Prostate gland (tissue), 2 donors: ENCODE measurements at regions not wholly inside any gene's neighbourhood (a gene's known extent, or its start where the extent isn't known, plus 50 kb on each side); places are given as distances from the start of the nearest gene placed in this dataset.

Experiments
- DNase-seq: peaks from one replicate; pipeline ENCODE4 v3.0.0-alpha.2; 2019; ENCODE audit warnings: low spot score
- H3K27ac ChIP-seq, 2 donors: fragments of 200-600 bp; sonication (generic); 2 replicates each; pipeline ENCODE4 v1.5.1; 2017 to 2019
- H3K27me3 ChIP-seq: fragments of 200-600 bp; sonication (generic); replicated peaks from 2 replicates; pipeline ENCODE4 v1.5.1; 2019; ENCODE audit not compliant: insufficient read depth
- H3K36me3 ChIP-seq, 2 donors: fragments of 200-600 bp; sonication (generic); 1 replicate in 1 of 2; 2 replicates in 1 of 2; pipeline versions ENCODE4 v1.5.1 to v1.8.1; 2017 to 2019
- H3K4me1 ChIP-seq: fragments of 200-600 bp; sonication (generic); replicated peaks from 2 replicates; pipeline ENCODE4 v1.5.1; 2019
- H3K4me3 ChIP-seq, 2 donors: fragments of 200-600 bp; sonication (generic); 2 replicates each; pipeline ENCODE4 v1.5.1; 2017 to 2019
- H3K9me3 ChIP-seq: fragments of 200-600 bp; sonication (generic); 2 replicates; pipeline ENCODE4 v1.5.1; 2017
- POLR2A ChIP-seq: fragments of 450-650 bp; IDR thresholded peaks from one replicate; pipeline ENCODE4 v1.6.1; 2016; ENCODE audit warnings: antibody characterized with exemption, mild to moderate bottlenecking
- POLR2AphosphoS5 ChIP-seq: sonication (generic); formaldehyde crosslinking; IDR thresholded peaks from one replicate; pipeline ENCODE4 v1.6.1; 2017; ENCODE audit warnings: antibody characterized with exemption
- WGBS: methylation state at CpG from one replicate; pipeline ENCODE4 v1.1.5; 2018; 5-methylcytosine and 5-hydroxymethylcytosine counted together
- intact Hi-C: fragments of 100-400 bp; cut with DNase I; formaldehyde crosslinking; loops from one replicate; pipeline ENCODE4 v1.14.2; 2022
- TF ChIP-seq, protein P1 (sequence below), 4 experiments: fragments of 200-600 bp in 2 of 4; fragments of 450-650 bp in 2 of 4; sonication (generic) in 2 of 4; IDR thresholded peaks; 1 replicate in 3 of 4; 2 replicates in 1 of 4; pipeline ENCODE4 v1.5.1; 2016 to 2019; ENCODE audit warnings: antibody characterized with exemption in 4 of 4, mild to moderate bottlenecking in 2 of 4, moderate library complexity in 2 of 4

DNA sequence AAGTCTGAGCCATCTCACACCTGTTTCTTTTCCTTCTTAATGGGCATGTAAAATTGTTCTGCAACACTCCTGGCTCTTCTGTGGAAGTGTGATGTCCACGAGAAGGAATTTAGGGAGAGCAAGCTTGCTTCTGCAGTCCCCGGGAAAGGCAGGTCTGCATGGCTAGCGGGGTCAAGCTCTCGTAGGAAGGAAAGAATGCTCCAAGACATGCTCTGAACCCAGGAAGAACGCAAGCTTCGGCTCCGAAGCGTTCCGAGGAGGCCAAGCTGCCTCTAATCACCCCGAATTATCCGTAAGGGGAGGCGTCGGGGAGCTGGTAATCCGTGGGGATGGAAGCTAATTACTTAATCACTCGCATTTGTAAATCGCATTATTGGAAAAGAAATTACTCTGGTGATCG, 177.7 kb downstream of the CRLF2 start:
- no peaks in the 10 kb centered on the region for H3K27me3 ChIP-seq
- intact Hi-C loops, result no loop called here
- no peak overlapping the region for H3K4me3 ChIP-seq
- DNase-seq, result no peak
- H3K9me3 ChIP-seq, result no peaks in the 10 kb centered on the region
- no peak overlapping the region for H3K27ac ChIP-seq
- WGBS, result 50% methylated on average over 17 of the region's 17 CpGs
- TF ChIP-seq, protein P1, sequence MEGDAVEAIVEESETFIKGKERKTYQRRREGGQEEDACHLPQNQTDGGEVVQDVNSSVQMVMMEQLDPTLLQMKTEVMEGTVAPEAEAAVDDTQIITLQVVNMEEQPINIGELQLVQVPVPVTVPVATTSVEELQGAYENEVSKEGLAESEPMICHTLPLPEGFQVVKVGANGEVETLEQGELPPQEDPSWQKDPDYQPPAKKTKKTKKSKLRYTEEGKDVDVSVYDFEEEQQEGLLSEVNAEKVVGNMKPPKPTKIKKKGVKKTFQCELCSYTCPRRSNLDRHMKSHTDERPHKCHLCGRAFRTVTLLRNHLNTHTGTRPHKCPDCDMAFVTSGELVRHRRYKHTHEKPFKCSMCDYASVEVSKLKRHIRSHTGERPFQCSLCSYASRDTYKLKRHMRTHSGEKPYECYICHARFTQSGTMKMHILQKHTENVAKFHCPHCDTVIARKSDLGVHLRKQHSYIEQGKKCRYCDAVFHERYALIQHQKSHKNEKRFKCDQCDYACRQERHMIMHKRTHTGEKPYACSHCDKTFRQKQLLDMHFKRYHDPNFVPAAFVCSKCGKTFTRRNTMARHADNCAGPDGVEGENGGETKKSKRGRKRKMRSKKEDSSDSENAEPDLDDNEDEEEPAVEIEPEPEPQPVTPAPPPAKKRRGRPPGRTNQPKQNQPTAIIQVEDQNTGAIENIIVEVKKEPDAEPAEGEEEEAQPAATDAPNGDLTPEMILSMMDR (IDR thresholded peaks at IDR 0.05), result no peak
- TF ChIP-seq POLR2AphosphoS5 (no peak), POLR2A (no peak)
- no peaks in the 10 kb centered on the region for H3K4me1 ChIP-seq
- H3K36me3 ChIP-seq, result no peaks in the 10 kb centered on the region

DNA sequence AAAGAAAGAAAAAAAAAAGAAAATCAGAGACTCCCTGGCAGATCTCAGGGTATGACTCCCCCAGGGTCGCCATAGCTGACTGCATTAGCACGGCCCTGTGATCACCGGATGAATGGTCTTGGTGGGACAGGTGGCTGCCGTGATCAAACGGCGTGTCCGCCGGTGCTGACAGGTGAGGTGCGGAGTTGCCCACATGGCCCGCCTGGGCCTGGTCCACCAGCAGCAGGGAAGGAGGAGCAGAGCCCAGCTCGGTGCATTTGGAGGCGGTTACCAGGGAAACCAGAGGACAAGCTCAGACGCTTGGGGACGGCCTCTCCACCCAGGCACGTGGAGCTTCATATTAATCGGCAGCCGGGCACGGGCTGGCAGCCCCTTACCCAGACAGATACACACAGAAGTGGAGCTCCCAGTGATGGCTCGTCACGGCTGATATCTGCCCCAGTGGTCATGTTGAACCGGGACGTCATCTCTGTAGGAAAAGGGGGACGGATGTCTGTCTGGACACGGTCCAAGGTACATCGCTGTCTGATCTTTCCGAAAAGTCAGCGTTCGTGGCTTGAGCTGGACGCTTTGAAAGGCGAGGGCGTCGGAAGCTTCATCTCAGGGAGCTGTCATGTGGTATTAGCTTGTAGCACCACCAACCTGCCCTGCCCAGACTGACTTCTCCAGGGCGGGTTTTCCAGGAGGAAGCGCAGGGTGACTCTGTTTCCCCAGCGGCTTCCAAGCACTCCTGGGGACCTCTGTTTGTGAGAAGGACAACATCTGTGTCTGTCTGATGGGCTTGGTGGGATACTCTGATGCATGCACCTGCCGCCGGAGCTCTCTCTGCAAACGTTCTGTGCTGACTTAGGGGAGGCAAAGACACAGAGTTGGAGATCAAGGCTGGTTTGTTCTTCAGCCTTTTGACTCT, 180.7 kb downstream of the CRLF2 start:
- Histone ChIP-seq H3K27ac (no peak overlapping the region), H3K4me1 (no peaks in the 10 kb centered on the region), H3K9me3 (no peaks in the 10 kb centered on the region), H3K36me3 (no peaks in the 10 kb centered on the region), H3K4me3 (no peak overlapping the region), H3K27me3 (no peaks in the 10 kb centered on the region)
- intact Hi-C loops, result no loop called here
- DNase-seq, result no peak
- WGBS, result 77% methylated on average over 38 of the region's 38 CpGs
- TF ChIP-seq POLR2AphosphoS5 (no peak), POLR2A (no peak)
- TF ChIP-seq, protein P1 (IDR thresholded peaks at IDR 0.05), result no peak

DNA sequence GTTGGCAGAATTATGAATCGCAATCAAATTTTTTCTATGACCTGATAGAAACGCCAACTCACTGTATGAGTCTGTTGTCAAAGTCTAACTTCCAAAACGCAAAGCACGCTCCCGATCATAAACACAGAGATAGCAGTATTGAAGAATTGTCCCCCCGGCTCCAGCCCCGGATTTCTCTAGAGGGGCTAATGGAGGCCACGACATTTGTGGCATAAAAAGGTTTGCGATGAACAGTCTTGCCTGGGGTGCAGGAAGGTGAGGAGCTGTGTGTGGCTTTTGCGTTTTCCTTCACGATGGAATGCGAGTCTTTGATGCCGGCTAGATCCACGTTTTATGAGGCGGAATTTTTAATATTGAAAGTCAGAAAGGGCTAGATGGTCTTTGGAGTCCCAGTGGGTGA, 183.0 kb downstream of the CRLF2 start:
- H3K4me3 ChIP-seq, result no peak overlapping the region
- no peak for DNase-seq
- H3K27ac ChIP-seq, result no peak overlapping the region
- H3K27me3 ChIP-seq, result no peaks in the 10 kb centered on the region
- no peaks in the 10 kb centered on the region for H3K36me3 ChIP-seq
- no peaks in the 10 kb centered on the region for H3K9me3 ChIP-seq
- intact Hi-C loops, result no loop called here
- no peaks in the 10 kb centered on the region for H3K4me1 ChIP-seq
- 83% methylated on average over 15 of the region's 15 CpGs for WGBS
- TF ChIP-seq, protein P1 (IDR thresholded peaks at IDR 0.05), result no peak
- TF ChIP-seq POLR2AphosphoS5, result no peak
- TF ChIP-seq POLR2A, result no peak

DNA sequence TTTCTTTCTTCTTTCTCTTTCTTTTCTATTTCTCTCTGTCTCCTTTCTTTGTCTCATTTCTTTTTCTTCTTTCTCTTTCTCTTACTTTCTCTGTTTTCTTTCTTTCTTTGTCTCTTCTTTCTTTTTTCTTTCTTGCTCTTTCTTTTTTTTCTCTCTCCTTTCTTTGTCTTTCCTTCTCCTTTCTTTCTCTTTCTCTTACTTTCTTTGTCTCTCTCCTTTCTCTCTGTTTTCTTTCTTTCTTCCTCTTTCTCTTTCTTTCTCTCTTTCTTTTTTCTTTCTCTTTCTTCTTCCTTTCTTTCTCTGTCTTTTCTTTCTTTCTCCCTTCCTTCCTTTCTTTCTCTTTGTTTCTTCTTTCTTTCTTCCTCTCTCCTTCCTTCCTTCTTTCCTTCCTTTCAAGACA, 184.8 kb downstream of the CRLF2 start:
- Histone ChIP-seq H3K4me1 (no peaks in the 10 kb centered on the region), H3K9me3 (no peaks in the 10 kb centered on the region), H3K4me3 (no peak overlapping the region), H3K27me3 (no peaks in the 10 kb centered on the region), H3K36me3 (no peaks in the 10 kb centered on the region), H3K27ac (no peak overlapping the region)
- no peak for TF ChIP-seq POLR2AphosphoS5
- TF ChIP-seq, protein P1 (IDR thresholded peaks at IDR 0.05), result no peak
- no peak for TF ChIP-seq POLR2A
- intact Hi-C loops, result no loop called here
- DNase-seq, result no peak

DNA sequence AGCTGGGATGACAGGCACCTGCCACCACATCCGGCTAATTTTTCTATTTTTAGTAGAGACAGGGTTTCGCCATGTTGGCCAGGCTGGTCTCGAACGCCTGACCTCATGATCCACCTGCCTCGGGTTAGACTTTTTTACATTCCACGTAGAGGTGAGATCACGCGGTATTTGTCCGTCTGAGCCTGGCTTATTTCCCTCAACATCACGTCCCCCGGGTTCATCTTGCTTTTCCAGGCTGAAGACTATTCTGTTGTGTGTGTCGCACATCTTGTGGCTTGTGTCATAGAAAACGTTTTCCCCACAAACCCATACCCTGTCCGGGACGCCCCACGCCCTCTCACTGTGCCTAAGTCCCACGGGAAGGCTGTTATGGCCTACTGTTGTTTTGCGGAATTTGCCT, 185.3 kb downstream of the CRLF2 start:
- no peaks in the 10 kb centered on the region for H3K9me3 ChIP-seq
- H3K4me3 ChIP-seq, result no peak overlapping the region
- H3K36me3 ChIP-seq, result no peaks in the 10 kb centered on the region
- H3K27ac ChIP-seq, result no peak overlapping the region
- intact Hi-C loops, result no loop called here
- WGBS, result 74% methylated on average over 18 of the region's 18 CpGs
- no peaks in the 10 kb centered on the region for H3K27me3 ChIP-seq
- TF ChIP-seq POLR2AphosphoS5 (no peak), POLR2A (no peak)
- TF ChIP-seq, protein P1 (IDR thresholded peaks at IDR 0.05), result no peak
- no peaks in the 10 kb centered on the region for H3K4me1 ChIP-seq
- no peak for DNase-seq
